WTC11 (cell line): ENCODE measurements at regions not wholly inside any gene's neighbourhood (a gene's known extent, or its start where the extent isn't known, plus 50 kb on each side); places are given as distances from the start of the nearest gene placed in this dataset.
"Not testable (repeated sequence)": the region's sequence is repeated elsewhere in the genome, so short reads cannot be mapped to it uniquely, and the experiment has no call there.

Experiments
- ATAC-seq: fragments of 200-7000 bp; cut with Tn5 transposase; 2 replicates; pipeline ENCODE4 v1.10.0; 2021; ENCODE audit warnings: mild to moderate bottlenecking, moderate library complexity
- CTCF ChIA-PET: fragments of 300-600 bp; sonication (Branson Sonifier 250); formaldehyde crosslinking; loops from one replicate; lab custom pipeline; 2021; ENCODE audit warnings: antibody characterized with exemption; lab: Charles Lee
- POLR2A ChIA-PET: fragments of 350-600 bp; sonication (Branson Sonifier 250); formaldehyde crosslinking; loops from one replicate; lab custom pipeline; 2021; ENCODE audit warnings: antibody characterized with exemption; lab: Charles Lee
- DNase-seq: peaks from one replicate; pipeline ENCODE4 v3.0.0; 2021; ENCODE audit warnings: low spot score
- H3K27ac Mint-ChIP-seq: 2 replicates; pipeline ENCODE4 v1.8.0; 2021; ENCODE audit warnings: mixed read lengths
- H3K27me3 Mint-ChIP-seq: 2 replicates; pipeline ENCODE4 v1.8.0; 2021; ENCODE audit warnings: low read depth, mild to moderate bottlenecking, moderate library complexity, mixed read lengths
- H3K36me3 Mint-ChIP-seq: 2 replicates; pipeline ENCODE4 v1.8.0; 2021; ENCODE audit warnings: mixed read lengths
- H3K4me1 Mint-ChIP-seq: 2 replicates; pipeline ENCODE4 v1.8.0; 2022; ENCODE audit warnings: mixed read lengths
- H3K4me3 Mint-ChIP-seq: 2 replicates; pipeline ENCODE4 v1.8.0; 2021; ENCODE audit warnings: mild to moderate bottlenecking, moderate library complexity, mixed read lengths
- H3K9me3 Mint-ChIP-seq: 2 replicates; pipeline ENCODE4 v1.8.0; 2021; ENCODE audit warnings: mixed read lengths
- ATF1 ChIP-seq: sonication (generic); formaldehyde crosslinking; IDR thresholded peaks from 2 replicates; pipeline ENCODE4 v1.8.1; 2023; ENCODE audit warnings: mild to moderate bottlenecking, moderate library complexity, missing genetic modification reagents
- ESRRA ChIP-seq: sonication (generic); formaldehyde crosslinking; IDR thresholded peaks from 2 replicates; pipeline ENCODE4 v1.8.1; 2022; ENCODE audit warnings: mild to moderate bottlenecking, missing genetic modification reagents, borderline replicate concordance
- ETV6 ChIP-seq: sonication (generic); formaldehyde crosslinking; IDR thresholded peaks from 2 replicates; pipeline ENCODE4 v1.8.1; 2022; ENCODE audit warnings: mild to moderate bottlenecking, missing genetic modification reagents
- GABPB1 ChIP-seq: sonication (generic); formaldehyde crosslinking; IDR thresholded peaks from 2 replicates; pipeline ENCODE4 v1.8.1; 2023; ENCODE audit warnings: mild to moderate bottlenecking, missing genetic modification reagents
- GRHL2 ChIP-seq: fragments of 250-450 bp; sonication (Bioruptor Pico); IDR thresholded peaks from 2 replicates; pipeline ENCODE4 v1.8.0; 2022; ENCODE audit warnings: mild to moderate bottlenecking, moderate library complexity; ENCODE audit not compliant: insufficient replicate concordance, severe bottlenecking
- JUN ChIP-seq: sonication (generic); formaldehyde crosslinking; IDR thresholded peaks from 2 replicates; pipeline ENCODE4 v1.8.0; 2023; ENCODE audit warnings: mild to moderate bottlenecking, missing genetic modification reagents
- KAT7 ChIP-seq: sonication (generic); formaldehyde crosslinking; IDR thresholded peaks from 2 replicates; pipeline ENCODE4 v1.8.1; 2023; ENCODE audit warnings: missing genetic modification reagents, mild to moderate bottlenecking, borderline replicate concordance
- NFE2L1 ChIP-seq: sonication (generic); formaldehyde crosslinking; IDR thresholded peaks from 2 replicates; pipeline ENCODE4 v1.8.1; 2023; ENCODE audit warnings: missing genetic modification reagents
- PRRX2 ChIP-seq: fragments of 250-450 bp; sonication (Bioruptor Pico); IDR thresholded peaks from 2 replicates; pipeline ENCODE4 v1.8.0; 2021; ENCODE audit warnings: mild to moderate bottlenecking
- RORB ChIP-seq: fragments of 250-450 bp; sonication (Bioruptor Pico); IDR thresholded peaks from 2 replicates; pipeline ENCODE4 v1.9.0; 2021; ENCODE audit warnings: mild to moderate bottlenecking
- ZNF121 ChIP-seq: sonication (generic); formaldehyde crosslinking; IDR thresholded peaks from 2 replicates; pipeline ENCODE4 v1.8.0; 2023; ENCODE audit warnings: missing genetic modification reagents
- ZNF232 ChIP-seq: sonication (generic); formaldehyde crosslinking; IDR thresholded peaks from 2 replicates; pipeline ENCODE4 v1.8.0; 2022; ENCODE audit warnings: mild to moderate bottlenecking, missing genetic modification reagents
- TF ChIP-seq, protein P1 (sequence below): fragments of 250-450 bp; sonication (Bioruptor Pico); conservative IDR thresholded peaks from 2 replicates; pipeline ENCODE4 v1.9.0; 2021; ENCODE audit warnings: mild to moderate bottlenecking
- TF ChIP-seq, protein P2 (sequence below): fragments of 250-450 bp; sonication (Bioruptor Pico); IDR thresholded peaks from 2 replicates; pipeline ENCODE4 v2.1.2; 2022; ENCODE audit warnings: mild to moderate bottlenecking, moderate library complexity
- TF ChIP-seq, protein P3 (sequence below): sonication (generic); formaldehyde crosslinking; IDR thresholded peaks from 2 replicates; pipeline ENCODE4 v1.8.1; 2023; ENCODE audit warnings: mild to moderate bottlenecking, missing genetic modification reagents, moderate library complexity
- TF ChIP-seq, protein P4 (sequence below): fragments of 250-450 bp; sonication (Bioruptor Pico); IDR thresholded peaks from 2 replicates; pipeline ENCODE4 v1.8.0; 2021; ENCODE audit warnings: mild to moderate bottlenecking
- TF ChIP-seq, protein P5 (sequence below): sonication (generic); formaldehyde crosslinking; conservative IDR thresholded peaks from 2 replicates; pipeline ENCODE4 v1.8.1; 2022; ENCODE audit warnings: mild to moderate bottlenecking, missing genetic modification reagents
- TF ChIP-seq, protein P6 (sequence below): sonication (generic); formaldehyde crosslinking; IDR thresholded peaks from 2 replicates; pipeline ENCODE4 v1.8.0; 2022; ENCODE audit warnings: mild to moderate bottlenecking, missing genetic modification reagents
- TF ChIP-seq, protein P7 (sequence below): sonication (generic); formaldehyde crosslinking; IDR thresholded peaks from 2 replicates; pipeline ENCODE4 v1.8.1; 2022; ENCODE audit warnings: mild to moderate bottlenecking, missing genetic modification reagents, moderate library complexity, borderline replicate concordance
- TF ChIP-seq, protein P8 (sequence below): sonication (generic); formaldehyde crosslinking; IDR thresholded peaks from 2 replicates; pipeline ENCODE4 v1.8.0; 2022; ENCODE audit warnings: mild to moderate bottlenecking, missing genetic modification reagents

DNA sequence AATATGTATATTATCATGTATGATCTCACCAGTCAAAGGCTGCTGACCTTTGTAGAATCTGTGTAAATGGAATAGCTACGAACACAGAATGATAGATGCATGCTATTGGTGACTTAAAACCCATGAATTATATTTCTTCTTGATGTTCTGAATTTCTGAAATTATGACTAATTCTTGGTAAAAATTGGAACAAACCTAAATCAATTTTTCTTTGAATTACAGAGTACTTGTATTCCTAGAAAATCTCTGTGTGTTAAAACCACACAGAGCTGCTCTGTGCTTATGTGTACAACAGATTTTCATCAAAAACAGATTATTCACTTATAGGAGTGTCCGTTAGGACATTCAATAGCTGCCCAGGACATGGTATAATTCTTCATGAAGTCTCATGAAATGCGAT is 108.3 kb upstream of the MDFIC start:
- H3K36me3 Mint-ChIP-seq: no peaks in the 10 kb centered on the region
- H3K27ac Mint-ChIP-seq: no peak overlapping the region
- no peaks in the 10 kb centered on the region for H3K27me3 Mint-ChIP-seq
- TF ChIP-seq ATF1 (CRISPR knock-in tag) (no peak), KAT7 (CRISPR knock-in tag) (no peak), ZNF121 (CRISPR knock-in tag) (no peak)
- TF ChIP-seq, protein P1, sequence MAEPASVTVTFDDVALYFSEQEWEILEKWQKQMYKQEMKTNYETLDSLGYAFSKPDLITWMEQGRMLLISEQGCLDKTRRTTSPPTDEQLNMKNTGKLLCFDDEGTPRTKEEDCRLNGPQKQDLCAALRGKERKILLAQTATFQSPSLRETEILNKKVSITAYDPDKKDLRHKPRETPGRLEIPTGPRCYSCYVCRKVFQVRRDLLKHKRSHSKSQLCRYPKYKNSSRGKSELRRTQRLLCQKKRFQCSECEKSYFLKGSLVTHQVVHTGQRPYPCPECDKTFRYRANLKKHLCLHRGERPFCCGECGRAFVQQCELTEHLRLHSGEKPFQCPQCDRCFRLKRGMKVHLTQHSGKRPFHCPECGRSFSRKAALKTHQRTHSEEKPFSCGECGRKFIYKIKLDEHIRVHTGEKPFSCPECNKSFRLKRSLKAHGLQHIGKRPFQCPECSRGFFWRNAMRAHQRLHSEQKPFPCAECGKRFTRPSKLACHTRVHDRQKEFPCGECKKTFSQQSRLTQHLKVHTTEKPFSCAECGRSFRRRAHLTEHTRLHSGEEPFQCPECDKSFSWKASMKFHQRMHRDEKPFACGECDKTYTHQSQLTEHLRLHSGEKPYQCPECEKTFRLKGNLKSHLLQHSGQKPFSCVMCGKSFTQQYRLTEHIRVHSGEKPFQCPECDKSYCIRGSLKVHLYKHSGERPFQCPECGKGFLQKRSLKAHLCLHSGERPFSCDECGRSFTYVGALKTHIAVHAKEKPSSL (CRISPR knock-in tag): no peak
- TF ChIP-seq, protein P2, sequence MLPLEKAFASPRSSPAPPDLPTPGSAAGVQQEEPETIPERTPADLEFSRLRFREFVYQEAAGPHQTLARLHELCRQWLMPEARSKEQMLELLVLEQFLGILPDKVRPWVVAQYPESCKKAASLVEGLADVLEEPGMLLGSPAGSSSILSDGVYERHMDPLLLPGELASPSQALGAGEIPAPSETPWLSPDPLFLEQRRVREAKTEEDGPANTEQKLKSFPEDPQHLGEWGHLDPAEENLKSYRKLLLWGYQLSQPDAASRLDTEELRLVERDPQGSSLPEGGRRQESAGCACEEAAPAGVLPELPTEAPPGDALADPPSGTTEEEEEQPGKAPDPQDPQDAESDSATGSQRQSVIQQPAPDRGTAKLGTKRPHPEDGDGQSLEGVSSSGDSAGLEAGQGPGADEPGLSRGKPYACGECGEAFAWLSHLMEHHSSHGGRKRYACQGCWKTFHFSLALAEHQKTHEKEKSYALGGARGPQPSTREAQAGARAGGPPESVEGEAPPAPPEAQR (CRISPR knock-in tag): no peak
- no peak for DNase-seq
- peaks cover 8% of the 10 kb centered on the region for H3K9me3 Mint-ChIP-seq
- H3K4me3 Mint-ChIP-seq: no peak overlapping the region
- no peak for ATAC-seq
- CTCF ChIA-PET: no interaction called here
- H3K4me1 Mint-ChIP-seq: no peaks in the 10 kb centered on the region
- POLR2A ChIA-PET: no interaction called here

DNA sequence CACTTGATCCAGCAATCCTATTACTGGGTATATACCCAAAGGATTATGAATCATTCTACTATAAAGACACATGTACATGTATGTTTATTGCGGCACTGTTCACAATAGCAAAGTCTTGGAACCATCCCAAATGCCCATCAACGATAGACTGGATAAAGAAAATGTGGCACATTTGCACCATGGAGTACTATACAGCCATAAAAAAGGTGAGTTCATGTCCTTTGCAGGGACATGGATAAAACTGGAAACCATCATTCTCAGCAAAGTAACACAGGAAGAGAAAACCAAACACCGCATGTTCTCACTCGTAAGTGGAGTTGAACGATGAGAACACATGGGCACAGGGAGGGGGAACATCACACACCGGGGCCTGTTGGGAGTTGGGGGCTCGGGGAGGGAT is 104.9 kb upstream of the MDFIC start:
- H3K4me3 Mint-ChIP-seq, DNase-seq, H3K27ac Mint-ChIP-seq, H3K36me3 Mint-ChIP-seq, POLR2A ChIA-PET, CTCF ChIA-PET, H3K27me3 Mint-ChIP-seq, ATAC-seq, H3K9me3 Mint-ChIP-seq: not testable (repeated sequence)
- peaks cover 22% of the 10 kb centered on the region for H3K4me1 Mint-ChIP-seq

DNA sequence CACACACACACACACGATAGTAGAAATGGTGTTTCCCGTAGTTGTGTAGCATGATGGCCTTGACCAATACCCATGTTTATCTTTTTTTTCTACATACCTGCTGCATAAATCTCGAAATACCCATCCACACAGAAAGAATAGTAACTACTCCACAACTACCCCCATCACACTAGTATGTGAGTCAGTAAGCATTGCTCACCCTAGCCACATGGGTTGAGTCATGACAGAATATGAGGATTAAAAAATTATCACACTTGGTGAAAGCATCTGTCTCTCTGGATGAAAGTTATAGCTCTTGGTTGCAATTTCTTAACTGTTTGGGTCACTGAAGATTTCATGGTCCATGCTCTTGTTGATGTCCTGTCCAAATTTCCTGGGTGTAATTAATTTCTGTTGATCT is 103.4 kb upstream of the MDFIC start:
- H3K4me1 Mint-ChIP-seq: peaks cover 36% of the 10 kb centered on the region
- DNase-seq (no peak), ATAC-seq (no peak)
- ChIA-PET POLR2A (no interaction called here), CTCF (no interaction called here)
- H3K27me3 Mint-ChIP-seq: no peaks in the 10 kb centered on the region
- H3K27ac Mint-ChIP-seq: no peak overlapping the region
- no peaks in the 10 kb centered on the region for H3K36me3 Mint-ChIP-seq
- no peak overlapping the region for H3K4me3 Mint-ChIP-seq
- no peak for TF ChIP-seq ETV6
- TF ChIP-seq RORB (CRISPR knock-in tag): no peak
- TF ChIP-seq, protein P3, sequence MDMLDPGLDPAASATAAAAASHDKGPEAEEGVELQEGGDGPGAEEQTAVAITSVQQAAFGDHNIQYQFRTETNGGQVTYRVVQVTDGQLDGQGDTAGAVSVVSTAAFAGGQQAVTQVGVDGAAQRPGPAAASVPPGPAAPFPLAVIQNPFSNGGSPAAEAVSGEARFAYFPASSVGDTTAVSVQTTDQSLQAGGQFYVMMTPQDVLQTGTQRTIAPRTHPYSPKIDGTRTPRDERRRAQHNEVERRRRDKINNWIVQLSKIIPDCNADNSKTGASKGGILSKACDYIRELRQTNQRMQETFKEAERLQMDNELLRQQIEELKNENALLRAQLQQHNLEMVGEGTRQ: no peak
- TF ChIP-seq GRHL2 (CRISPR knock-in tag): no peak
- TF ChIP-seq, protein P4, sequence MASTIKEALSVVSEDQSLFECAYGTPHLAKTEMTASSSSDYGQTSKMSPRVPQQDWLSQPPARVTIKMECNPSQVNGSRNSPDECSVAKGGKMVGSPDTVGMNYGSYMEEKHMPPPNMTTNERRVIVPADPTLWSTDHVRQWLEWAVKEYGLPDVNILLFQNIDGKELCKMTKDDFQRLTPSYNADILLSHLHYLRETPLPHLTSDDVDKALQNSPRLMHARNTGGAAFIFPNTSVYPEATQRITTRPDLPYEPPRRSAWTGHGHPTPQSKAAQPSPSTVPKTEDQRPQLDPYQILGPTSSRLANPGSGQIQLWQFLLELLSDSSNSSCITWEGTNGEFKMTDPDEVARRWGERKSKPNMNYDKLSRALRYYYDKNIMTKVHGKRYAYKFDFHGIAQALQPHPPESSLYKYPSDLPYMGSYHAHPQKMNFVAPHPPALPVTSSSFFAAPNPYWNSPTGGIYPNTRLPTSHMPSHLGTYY: no peak
- TF ChIP-seq ZNF232: no peak
- TF ChIP-seq, protein P5, sequence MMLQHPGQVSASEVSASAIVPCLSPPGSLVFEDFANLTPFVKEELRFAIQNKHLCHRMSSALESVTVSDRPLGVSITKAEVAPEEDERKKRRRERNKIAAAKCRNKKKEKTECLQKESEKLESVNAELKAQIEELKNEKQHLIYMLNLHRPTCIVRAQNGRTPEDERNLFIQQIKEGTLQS: no peak
- TF ChIP-seq, protein P6, sequence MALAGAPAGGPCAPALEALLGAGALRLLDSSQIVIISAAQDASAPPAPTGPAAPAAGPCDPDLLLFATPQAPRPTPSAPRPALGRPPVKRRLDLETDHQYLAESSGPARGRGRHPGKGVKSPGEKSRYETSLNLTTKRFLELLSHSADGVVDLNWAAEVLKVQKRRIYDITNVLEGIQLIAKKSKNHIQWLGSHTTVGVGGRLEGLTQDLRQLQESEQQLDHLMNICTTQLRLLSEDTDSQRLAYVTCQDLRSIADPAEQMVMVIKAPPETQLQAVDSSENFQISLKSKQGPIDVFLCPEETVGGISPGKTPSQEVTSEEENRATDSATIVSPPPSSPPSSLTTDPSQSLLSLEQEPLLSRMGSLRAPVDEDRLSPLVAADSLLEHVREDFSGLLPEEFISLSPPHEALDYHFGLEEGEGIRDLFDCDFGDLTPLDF: no peak
- TF ChIP-seq ATF1 (CRISPR knock-in tag): no peak
- no peak for TF ChIP-seq JUN (CRISPR knock-in tag)
- TF ChIP-seq GABPB1 (CRISPR knock-in tag): no peak
- TF ChIP-seq, protein P7, sequence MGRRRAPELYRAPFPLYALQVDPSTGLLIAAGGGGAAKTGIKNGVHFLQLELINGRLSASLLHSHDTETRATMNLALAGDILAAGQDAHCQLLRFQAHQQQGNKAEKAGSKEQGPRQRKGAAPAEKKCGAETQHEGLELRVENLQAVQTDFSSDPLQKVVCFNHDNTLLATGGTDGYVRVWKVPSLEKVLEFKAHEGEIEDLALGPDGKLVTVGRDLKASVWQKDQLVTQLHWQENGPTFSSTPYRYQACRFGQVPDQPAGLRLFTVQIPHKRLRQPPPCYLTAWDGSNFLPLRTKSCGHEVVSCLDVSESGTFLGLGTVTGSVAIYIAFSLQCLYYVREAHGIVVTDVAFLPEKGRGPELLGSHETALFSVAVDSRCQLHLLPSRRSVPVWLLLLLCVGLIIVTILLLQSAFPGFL (CRISPR knock-in tag): no peak
- no peak for TF ChIP-seq ESRRA (CRISPR knock-in tag)
- TF ChIP-seq NFE2L1 (CRISPR knock-in tag): no peak
- TF ChIP-seq, protein P8, sequence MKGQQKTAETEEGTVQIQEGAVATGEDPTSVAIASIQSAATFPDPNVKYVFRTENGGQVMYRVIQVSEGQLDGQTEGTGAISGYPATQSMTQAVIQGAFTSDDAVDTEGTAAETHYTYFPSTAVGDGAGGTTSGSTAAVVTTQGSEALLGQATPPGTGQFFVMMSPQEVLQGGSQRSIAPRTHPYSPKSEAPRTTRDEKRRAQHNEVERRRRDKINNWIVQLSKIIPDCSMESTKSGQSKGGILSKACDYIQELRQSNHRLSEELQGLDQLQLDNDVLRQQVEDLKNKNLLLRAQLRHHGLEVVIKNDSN (CRISPR knock-in tag): no peak
- no peak for TF ChIP-seq PRRX2 (CRISPR knock-in tag)
- TF ChIP-seq, all 79 proteins: peak for 0
- H3K9me3 Mint-ChIP-seq: peaks cover 10% of the 10 kb centered on the region
